Calu3 (cell line): ENCODE measurements at regions not wholly inside any gene's neighbourhood (a gene's known extent, or its start where the extent isn't known, plus 50 kb on each side); places are given as distances from the start of the nearest gene placed in this dataset.

ENCODE experiments used
- BruUV-seq: library from RNA; stranded (reverse); fragments of 400-500 nt; replicated peaks from 2 replicates; lab custom pipeline; 2021; lab: Mats Ljungman, UMichigan
- CTCF ChIA-PET: fragments of 300-600 bp; sonication (Branson Sonifier 250); formaldehyde crosslinking; loops from one replicate; lab custom pipeline; 2022; ENCODE audit warnings: antibody characterized with exemption; lab: Charles Lee
- DNase-seq: peaks from one replicate; pipeline ENCODE4 v3.0.0; 2022
- H3K27ac Mint-ChIP-seq: one replicate; pipeline ENCODE4 v1.8.0; 2022; ENCODE audit warnings: mixed read lengths; ENCODE audit not compliant: unreplicated experiment
- H3K27me3 Mint-ChIP-seq: one replicate; pipeline ENCODE4 v1.8.0; 2022; ENCODE audit warnings: mixed read lengths; ENCODE audit not compliant: unreplicated experiment
- H3K36me3 Mint-ChIP-seq: one replicate; pipeline ENCODE4 v1.8.0; 2022; ENCODE audit warnings: mild to moderate bottlenecking, moderate library complexity, mixed read lengths; ENCODE audit not compliant: insufficient read depth, unreplicated experiment
- H3K4me1 Mint-ChIP-seq: one replicate; pipeline ENCODE4 v1.8.0; 2022; ENCODE audit warnings: mild to moderate bottlenecking, low read depth, mixed read lengths; ENCODE audit not compliant: unreplicated experiment
- H3K4me3 Mint-ChIP-seq: one replicate; pipeline ENCODE4 v1.8.0; 2022; ENCODE audit warnings: mild to moderate bottlenecking, low read depth, moderate library complexity, mixed read lengths; ENCODE audit not compliant: unreplicated experiment
- H3K9me3 Mint-ChIP-seq: one replicate; pipeline ENCODE4 v1.8.0; 2022; ENCODE audit warnings: low read depth, mixed read lengths; ENCODE audit not compliant: unreplicated experiment
- CTCF ChIP-seq: fragments of 200-600 bp; IDR thresholded peaks from one replicate; pipeline ENCODE4 v1.8.0; 2022; ENCODE audit warnings: antibody characterized with exemption; ENCODE audit not compliant: unreplicated experiment
- intact Hi-C: fragments of 100-400 bp; cut with micrococcal nuclease; formaldehyde crosslinking; loops from one replicate; pipeline ENCODE4 v1.10.0; 2022; ENCODE audit not compliant: unreplicated experiment

- H3K4me1 Mint-ChIP-seq, result no peaks in the 10 kb centered on the region
- intact Hi-C loops, result no loop called here
- no peaks in the 10 kb centered on the region for H3K27me3 Mint-ChIP-seq
- no peak overlapping the region for H3K4me3 Mint-ChIP-seq
- CTCF ChIA-PET, result no interaction called here
- no peaks in the 10 kb centered on the region for H3K9me3 Mint-ChIP-seq
- DNase-seq, result no peak
- no TSS peak for BruUV-seq
- no peaks in the 10 kb centered on the region for H3K36me3 Mint-ChIP-seq
- H3K27ac Mint-ChIP-seq, result no peak overlapping the region
- TF ChIP-seq CTCF, result no peak
These were observed 244.0 kb upstream of the ANO5 start for GRCh38 chr11:21948876-21949275.

- no peak for TF ChIP-seq CTCF
- H3K4me3 Mint-ChIP-seq, result no peak overlapping the region
- no peak for DNase-seq
- no TSS peak for BruUV-seq
- CTCF ChIA-PET, result no interaction called here
- no peaks in the 10 kb centered on the region for H3K36me3 Mint-ChIP-seq
- no peaks in the 10 kb centered on the region for H3K9me3 Mint-ChIP-seq
- intact Hi-C loops, result no loop called here
- H3K4me1 Mint-ChIP-seq, result no peaks in the 10 kb centered on the region
- no peaks in the 10 kb centered on the region for H3K27me3 Mint-ChIP-seq
- no peak overlapping the region for H3K27ac Mint-ChIP-seq
These were observed 243.0 kb upstream of the ANO5 start for GRCh38 chr11:21949763-21950413.

GRCh38 chr11:21963013-21963412, 229.9 kb upstream of the ANO5 start:
- Mint-ChIP-seq H3K36me3 (no peaks in the 10 kb centered on the region), H3K9me3 (peaks cover 2% of the 10 kb centered on the region), H3K27ac (no peak overlapping the region), H3K4me3 (no peak overlapping the region), H3K4me1 (no peaks in the 10 kb centered on the region), H3K27me3 (no peaks in the 10 kb centered on the region)
- BruUV-seq, result no TSS peak
- no peak for TF ChIP-seq CTCF
- intact Hi-C loops, result no loop called here
- CTCF ChIA-PET, result no interaction called here
- DNase-seq, result no peak

GRCh38 chr11:21965221-21965620, 227.7 kb upstream of the ANO5 start:
- intact Hi-C loops, result no loop called here
- H3K4me1 Mint-ChIP-seq, result no peaks in the 10 kb centered on the region
- CTCF ChIA-PET, result no interaction called here
- peaks cover 2% of the 10 kb centered on the region for H3K9me3 Mint-ChIP-seq
- H3K4me3 Mint-ChIP-seq, result no peak overlapping the region
- H3K36me3 Mint-ChIP-seq, result no peaks in the 10 kb centered on the region
- no peak overlapping the region for H3K27ac Mint-ChIP-seq
- TF ChIP-seq CTCF, result no peak
- DNase-seq, result no peak
- H3K27me3 Mint-ChIP-seq, result no peaks in the 10 kb centered on the region
- BruUV-seq, result no TSS peak
